Fibroblast of the conjunctiva (primary cell): ENCODE measurements at regions not wholly inside any gene's neighbourhood (a gene's known extent, or its start where the extent isn't known, plus 50 kb on each side); places are given as distances from the start of the nearest gene placed in this dataset.

Source experiments
- DNase-seq: peaks from one replicate; pipeline ENCODE4 v3.0.0-alpha.2; 2010; ENCODE audit warnings: low read depth

- DNase-seq: peak; percentile 94
Observed at GRCh38 chr1:244970744-244971551, 106.6 kb upstream of the HNRNPU start.

DNA sequence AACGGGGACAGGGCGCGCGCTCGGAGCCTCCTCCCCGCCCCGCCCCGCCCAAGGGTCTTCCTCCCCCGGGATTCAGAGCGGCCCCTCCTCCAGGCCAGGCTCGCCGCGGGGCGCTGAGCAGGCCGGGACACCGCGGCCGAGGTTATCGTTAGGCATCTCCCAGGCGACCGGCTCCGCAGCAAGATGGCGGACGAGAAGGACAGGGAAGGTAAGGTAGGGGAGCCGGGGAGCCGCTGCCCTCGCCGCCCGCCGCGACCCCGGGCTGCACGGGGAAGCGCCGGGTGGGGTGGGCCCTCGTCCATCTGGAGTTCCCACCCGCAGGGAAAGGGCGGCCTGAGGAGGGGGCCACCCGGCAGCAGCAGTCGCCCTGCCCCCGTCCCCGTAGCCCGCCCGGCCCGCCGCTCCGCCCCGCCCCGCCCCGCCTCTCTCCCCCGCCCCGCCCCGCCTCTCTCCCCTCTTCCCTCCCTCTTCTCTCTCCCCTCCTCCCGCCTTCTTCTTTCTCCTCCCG lies 105.9 kb upstream of the HNRNPU start:
- peak; percentile 69 for DNase-seq

DNA sequence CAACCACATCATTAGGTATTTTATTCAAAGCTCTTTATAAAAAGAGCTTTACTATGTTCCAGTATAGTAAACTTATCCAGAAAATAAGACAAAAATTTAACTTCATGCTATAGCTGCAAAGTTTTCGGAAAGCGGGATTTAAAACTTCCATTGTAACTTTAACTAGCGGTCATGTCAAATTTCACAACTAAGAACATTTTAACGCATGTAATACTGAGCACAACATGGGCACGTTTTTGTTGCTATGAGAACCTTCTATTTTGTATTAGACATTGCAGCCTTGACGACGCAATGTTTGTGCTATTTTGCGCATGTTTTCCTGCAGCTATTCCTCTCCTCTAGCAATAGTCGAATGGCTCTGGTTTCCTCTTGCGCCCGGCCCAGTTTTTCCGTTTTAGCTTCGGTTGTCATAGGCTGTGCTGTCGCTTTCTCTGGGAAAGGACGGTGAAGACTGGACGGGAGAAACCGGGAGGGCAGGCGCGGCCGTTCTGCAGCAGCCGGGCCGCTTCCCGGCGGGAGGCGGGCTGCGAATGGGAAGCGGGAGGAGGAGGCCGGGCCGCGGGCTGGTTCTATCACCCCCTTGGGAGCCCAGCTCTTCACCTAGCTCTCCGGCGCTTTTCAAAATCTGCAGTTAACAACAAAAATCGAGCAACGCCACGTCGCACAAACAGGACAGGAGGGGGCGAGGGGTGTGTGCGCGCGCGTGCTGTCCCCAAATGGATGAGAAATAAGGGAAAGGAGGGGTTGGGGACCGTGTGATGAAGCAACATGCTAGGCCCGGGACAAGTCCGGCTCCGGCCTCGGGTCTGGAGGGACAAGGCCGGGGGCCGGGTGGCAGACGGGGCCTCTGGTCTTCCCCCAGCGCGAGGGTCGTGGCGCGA lies 105.3 kb upstream of the HNRNPU start:
- DNase-seq: peak; percentile 93

- DNase-seq: no peak
Observed at GRCh38 chr1:244968881-244969280, 104.5 kb upstream of the HNRNPU start.

DNA sequence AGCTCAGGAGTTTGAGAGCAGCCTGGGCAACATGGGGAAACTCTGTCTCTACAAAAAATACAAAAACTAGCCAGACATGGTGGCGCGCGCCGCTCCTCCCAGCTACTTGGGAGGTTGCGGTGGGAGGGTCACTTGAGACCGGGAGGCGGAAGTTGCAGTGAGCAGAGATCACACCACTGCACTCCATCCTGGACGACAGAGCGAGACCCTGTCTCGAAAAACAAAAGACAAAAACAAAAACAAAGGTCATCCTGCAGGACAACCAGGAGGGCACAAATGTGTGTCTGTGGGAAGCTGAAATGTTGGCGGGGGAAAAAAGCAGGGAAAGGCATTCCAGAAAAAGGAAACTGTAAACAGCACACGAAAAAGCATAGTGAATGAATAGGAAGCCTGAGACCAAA lies 104.1 kb upstream of the HNRNPU start:
- no peak for DNase-seq

- DNase-seq: no peak
Observed at GRCh38 chr1:244967159-244967558, 102.8 kb upstream of the HNRNPU start.

DNA sequence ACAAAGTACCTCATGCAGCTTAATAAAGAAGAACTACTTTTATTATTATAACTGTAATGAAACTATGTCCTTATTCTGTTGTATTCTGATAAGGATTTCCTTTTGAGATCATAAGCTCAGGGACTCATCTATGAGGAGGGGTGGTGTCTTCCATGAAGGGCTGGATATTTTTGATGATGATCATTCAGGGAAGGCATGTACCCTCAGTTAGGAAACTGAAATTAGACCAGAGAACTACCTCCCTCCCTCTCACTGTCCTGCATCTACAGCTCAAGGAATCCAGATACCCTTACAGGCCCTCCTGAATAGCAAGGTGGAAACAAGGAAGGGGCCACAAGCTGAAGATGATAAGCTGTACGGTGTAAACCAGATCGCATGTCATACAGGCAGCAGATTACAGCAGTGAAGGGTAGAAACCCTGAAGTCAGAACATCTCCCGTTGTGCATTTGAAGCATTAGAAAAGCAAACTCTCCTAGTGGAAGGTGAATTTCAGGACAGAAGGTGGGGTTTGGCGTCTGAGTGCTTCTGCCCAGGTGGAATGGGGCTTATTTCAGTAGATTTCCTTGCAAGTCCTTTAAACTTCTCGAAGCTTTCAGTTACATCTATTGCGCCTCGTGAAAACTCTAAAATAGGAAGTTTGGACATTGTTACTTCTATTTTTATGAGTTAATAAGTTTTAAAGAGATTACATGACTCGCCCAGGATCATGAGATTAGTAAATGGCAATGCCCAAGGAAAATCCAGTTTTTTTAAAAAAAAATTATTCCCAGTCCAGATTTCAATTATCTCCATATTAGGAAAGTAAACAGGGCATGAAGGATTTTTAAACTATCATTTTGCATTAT lies 101.1 kb upstream of the HNRNPU start:
- no peak for DNase-seq

DNA sequence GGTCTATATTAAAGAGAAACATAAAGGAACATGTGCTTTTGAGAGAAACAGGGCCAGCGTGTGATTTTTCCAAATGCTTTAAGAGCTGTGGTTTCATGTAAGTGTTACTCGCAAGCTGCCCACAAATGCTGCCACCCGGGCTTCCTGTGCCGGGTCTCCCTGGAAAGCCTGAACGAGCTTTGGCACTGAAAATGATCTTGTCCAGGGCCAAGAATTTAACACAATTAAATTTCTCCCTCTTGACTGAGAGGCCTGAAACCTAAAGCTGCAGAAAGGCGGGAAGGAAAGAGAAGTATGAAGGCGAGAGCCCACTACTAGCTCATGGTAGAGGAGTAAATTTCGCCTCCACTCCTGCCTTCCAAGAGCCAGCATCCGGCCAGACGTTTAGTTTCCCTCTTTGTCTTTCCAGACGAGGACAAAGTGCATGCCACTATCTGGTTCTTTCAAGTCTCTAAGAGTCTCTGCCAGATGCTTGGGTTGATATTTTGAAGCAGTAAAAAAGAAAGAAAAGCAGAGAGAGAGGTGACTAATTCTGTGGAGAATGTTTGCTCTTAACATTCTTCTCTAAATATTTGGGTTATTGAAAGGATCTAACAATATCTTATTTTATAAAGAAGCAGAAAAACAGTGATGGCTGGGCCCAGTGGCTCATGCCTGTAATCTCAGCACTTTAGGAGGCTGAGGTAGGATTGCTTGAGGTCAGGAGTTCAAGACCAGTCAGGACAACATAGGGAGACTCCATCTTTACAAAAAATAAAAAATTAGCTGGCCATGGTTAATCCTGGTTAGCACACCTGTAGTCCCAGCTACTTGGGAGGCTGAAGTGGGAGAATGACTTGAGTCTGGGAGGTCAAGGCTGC lies 100.0 kb upstream of the HNRNPU start:
- peak; percentile 30 for DNase-seq

- no peak for DNase-seq
Observed at GRCh38 chr1:244963231-244963826, 99.0 kb upstream of the HNRNPU start.

DNA sequence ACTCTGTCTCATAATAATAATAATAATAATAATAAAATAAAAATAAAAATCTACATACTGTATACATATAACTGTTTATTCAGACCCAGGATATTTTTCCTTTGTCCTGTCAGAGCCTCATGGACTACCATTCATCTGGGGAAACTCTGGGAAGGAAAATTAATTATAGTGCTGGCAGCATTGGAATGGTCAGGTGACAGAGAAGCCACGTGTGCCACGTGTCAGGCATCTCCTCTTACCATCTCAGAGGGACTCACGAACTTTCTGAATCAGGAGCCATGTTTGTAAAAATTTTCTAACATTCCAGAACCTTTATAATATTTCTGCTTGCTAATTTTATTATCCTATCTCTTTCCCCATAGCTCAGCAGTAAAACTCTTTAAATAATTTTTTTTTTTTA lies 97.8 kb upstream of the HNRNPU start:
- no peak for DNase-seq

DNA sequence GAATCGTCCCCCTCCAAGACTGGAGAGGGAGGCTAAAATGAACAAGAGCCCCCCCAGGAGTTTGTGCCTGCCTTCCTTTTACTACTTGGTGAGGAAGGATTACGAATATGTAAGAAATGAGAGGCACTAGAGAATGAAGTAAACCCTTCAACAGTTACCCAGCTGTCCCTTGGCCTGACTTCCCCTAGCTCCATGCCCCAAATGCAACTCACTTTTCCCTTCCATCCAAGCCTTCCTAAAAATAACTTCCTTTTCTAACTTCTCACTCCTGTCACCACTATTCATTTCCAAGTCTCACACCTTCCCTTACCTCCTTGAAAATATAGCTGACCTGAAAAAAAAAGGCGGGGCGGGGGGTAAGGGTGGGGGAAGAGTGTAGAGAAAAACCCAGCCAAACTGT lies 96.6 kb upstream of the HNRNPU start:
- no peak for DNase-seq

GRCh38 chr1:244958593-244958992 lies 94.2 kb upstream of the HNRNPU start:
- DNase-seq: no peak

DNA sequence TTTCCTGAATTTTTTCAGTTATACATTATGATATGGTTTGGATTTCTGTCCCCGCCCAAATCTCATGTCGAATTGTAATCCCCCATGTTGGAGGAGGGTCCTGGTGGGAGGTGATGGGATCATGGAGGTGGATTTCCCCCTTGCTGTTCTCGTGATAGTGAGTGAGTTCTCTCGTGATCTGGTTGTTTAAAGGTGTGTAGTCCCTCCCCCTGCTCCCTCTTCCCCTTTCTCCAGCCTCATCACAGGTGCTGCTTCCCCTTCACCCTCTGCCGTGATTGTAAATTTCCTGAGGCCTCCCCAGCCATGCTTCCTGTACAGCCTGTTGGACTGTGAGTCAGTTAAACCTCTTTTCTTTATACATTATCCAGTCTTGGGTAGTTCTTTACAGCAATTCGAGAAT lies 93.2 kb upstream of the HNRNPU start:
- DNase-seq: no peak

- no peak for DNase-seq
Observed at GRCh38 chr1:244957122-244957521, 92.8 kb upstream of the HNRNPU start.

- DNase-seq: no peak
Observed at GRCh38 chr1:244955661-244956060, 91.3 kb upstream of the HNRNPU start.

- DNase-seq: no peak
Observed at GRCh38 chr1:244954359-244954758, 90.0 kb upstream of the HNRNPU start.

DNA sequence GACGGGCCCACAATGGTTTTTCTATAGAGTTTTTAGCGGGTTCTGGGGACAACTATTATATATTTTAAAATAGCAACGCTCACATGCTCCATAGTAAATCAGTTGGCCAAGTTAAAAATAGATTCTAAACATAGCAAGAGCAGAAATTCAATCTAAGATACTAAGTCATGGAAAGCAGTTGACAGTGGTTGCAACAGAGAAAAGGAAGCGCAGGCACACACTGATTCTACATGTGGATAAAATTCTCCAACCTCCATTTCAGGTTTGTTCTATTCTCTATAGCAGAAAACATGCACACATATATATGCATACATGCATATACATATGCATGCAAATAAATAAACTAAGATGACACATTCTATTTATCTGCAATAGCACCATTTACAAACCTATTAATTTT lies 89.6 kb upstream of the HNRNPU start:
- no peak for DNase-seq

DNA sequence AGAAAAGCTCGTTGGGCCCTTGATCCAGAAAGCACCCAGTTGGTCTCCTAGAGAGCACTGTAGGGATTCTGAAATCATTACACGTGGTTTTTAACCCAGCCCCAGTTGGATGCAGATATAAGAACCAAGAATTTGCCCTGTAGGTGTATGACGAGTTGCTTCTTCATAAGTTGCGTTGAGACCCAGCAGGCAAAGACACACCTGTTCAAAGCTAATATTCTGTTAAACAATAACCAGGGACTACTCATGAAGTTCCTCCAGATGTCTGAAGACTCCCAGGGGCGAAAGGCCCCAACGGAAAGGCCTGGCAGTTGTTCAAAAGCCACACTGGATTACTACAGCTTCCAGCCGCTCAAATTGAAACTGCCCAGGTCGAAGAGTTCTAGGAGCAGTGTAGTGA lies 88.6 kb upstream of the HNRNPU start:
- no peak for DNase-seq

GRCh38 chr1:244952280-244952933 lies 88.1 kb upstream of the HNRNPU start:
- no peak for DNase-seq

- DNase-seq: no peak
Observed at GRCh38 chr1:244948416-244948815, 84.1 kb upstream of the HNRNPU start.
